GM21786 (cell line): ENCODE measurements at regions not wholly inside any gene's neighbourhood (a gene's known extent, or its start where the extent isn't known, plus 50 kb on each side); places are given as distances from the start of the nearest gene placed in this dataset.

Experiments
- ATAC-seq: cut with Tn5 transposase; IDR thresholded peaks from one replicate; pipeline ENCODE4 v1.9.1; 2021; ENCODE audit not compliant: unreplicated experiment

GRCh38 chr5:135236228-135236907 is 162.7 kb downstream of the MACROH2A1 start:
- no peak for ATAC-seq

DNA sequence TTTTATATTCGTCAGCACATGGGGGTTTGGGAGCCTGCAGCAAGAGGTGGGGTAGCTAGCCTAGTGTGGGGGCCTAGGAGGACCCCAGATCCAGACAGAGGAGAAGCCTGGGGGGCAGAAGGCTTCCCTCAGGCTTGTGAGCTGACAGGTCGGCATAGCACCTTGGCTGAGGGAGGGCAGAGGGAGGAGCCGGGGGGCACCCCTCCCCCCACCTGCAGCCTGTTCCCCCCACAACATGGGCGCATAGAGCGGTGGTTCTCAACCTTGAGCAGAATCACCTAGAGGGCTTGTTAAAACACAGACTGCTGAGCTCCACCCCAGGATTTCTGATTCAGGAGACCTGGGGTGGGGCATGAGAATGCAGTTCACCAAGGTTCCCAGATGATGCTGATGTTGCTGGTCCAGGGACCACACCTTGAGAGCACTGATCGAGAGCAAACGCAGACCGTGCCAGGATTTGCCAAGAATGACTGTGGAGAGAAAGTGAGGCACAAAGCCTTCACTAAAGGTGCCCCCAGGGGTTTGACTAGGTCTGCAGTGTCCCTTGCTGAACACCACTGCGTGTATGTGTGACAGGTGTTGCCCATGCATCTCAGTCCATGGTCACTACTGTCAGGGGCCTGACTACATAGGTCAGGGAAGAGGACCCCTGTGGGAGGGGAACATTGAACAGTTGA is 163.3 kb downstream of the MACROH2A1 start:
- no peak for ATAC-seq

DNA sequence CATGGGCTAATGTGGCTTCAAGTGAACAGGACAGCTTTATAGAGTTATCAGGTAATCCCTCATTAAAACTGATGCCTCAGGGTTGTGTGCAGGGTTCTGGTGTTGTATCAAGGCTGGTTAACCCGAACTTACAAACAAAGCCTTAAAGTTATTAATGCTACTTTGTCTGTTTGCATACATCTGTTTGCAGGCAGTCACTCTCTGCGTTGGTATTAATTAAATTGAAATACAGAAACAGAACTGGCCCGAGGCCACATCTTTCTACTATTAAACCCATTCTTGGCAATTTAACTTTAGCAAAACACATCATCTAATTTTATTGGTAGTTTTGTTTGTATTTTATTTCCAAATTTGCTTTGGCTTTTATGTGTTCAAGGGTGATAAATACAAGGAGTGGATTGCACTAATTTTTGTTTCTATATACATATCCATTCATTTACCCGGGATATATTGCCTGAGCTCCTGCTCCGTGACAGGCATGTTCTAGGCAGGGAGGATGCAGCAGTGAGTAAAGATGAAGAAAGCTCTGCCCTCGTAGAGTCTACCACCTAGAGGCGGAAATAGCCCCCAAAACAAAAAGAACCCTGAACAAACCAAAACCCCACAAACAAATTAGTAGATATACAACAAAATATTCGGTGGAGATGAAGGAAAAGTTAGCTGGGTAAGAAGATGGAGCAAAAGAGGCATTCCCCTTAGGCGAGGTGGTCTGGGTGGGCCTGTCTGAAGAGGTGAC is 164.2 kb downstream of the MACROH2A1 start:
- no peak for ATAC-seq

- no peak for ATAC-seq
These were observed 164.8 kb downstream of the MACROH2A1 start for GRCh38 chr5:135234242-135234641.

GRCh38 chr5:135233477-135233876 is 165.6 kb downstream of the MACROH2A1 start:
- ATAC-seq, result no peak

- no peak for ATAC-seq
These were observed 166.1 kb downstream of the MACROH2A1 start for GRCh38 chr5:135232958-135233357.

DNA sequence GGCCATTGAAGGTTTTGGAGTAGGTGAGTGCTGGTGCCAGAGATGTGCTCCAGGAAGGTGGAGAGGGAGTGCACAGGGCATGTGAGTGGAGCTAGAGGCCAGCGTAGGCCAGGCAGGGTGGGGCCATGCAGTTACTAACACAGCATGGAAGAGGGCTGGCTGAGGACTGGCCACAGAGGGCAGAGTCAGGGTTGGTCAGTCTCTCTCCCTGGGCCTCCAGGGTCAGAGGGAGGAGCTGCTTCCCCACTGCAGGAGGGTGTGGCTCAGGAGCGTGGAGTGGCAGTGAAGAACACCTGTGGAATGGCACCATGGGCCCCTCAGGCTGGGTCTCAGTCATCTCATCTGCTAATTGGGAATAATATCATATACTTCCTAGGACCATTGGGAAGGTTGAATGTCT is 167.7 kb downstream of the MACROH2A1 start:
- ATAC-seq, result no peak

DNA sequence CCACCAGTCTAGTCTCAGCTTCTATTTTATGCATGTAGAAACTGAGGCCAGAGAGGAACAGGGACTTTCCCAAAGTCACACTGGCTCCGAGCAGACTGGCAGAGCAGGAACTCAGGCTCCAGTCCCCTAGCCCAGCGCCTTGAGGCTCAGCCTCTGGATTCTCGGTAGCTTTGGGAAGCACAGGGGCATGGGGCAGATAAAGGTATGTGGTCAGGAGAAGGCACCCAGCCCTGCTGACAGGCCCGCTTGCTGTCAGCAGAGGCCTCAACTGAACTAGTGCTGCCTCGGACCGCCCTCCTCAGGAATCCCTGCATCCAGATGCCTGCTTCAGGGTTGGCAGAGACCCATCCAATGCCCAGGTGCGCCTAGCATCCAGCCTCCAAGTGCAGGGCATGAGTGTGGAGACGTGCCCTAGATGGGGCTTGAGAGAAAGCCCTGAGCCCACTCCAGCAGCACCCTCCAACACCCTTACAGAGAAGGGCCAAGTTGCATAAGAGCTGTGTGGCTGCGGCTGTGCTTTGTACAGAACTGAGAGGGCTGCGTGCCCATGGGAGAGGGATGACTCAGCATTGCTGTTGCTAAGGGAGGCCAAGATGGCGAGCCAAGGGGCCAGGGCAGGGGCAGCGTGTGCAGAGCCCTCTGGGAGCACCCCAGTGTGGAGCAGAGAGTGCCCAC is 168.6 kb downstream of the MACROH2A1 start:
- no peak for ATAC-seq

GRCh38 chr5:135229679-135230132 is 169.3 kb downstream of the MACROH2A1 start:
- ATAC-seq, result no peak

DNA sequence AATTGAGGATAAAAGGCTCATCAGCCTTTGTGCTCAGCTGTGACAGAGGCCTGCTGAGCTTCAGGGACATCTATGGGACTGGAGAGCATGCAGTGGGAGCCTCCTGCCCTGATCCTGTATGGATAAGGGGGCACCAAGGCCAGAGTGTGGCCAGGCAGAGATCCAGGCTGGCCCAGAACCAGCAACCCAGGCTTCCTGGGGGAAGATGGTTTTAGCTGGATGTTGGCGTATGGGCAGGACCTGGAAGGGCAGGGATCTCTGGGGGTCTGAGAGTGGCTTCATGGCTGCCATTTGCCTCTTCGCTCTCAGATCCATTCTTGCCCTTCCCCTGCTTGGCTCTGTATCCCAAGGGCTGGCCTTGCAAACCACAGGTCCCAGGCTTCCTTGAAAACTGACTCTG is 169.9 kb downstream of the MACROH2A1 start:
- no peak for ATAC-seq

GRCh38 chr5:135228222-135228621 is 170.8 kb downstream of the MACROH2A1 start:
- ATAC-seq, result no peak

DNA sequence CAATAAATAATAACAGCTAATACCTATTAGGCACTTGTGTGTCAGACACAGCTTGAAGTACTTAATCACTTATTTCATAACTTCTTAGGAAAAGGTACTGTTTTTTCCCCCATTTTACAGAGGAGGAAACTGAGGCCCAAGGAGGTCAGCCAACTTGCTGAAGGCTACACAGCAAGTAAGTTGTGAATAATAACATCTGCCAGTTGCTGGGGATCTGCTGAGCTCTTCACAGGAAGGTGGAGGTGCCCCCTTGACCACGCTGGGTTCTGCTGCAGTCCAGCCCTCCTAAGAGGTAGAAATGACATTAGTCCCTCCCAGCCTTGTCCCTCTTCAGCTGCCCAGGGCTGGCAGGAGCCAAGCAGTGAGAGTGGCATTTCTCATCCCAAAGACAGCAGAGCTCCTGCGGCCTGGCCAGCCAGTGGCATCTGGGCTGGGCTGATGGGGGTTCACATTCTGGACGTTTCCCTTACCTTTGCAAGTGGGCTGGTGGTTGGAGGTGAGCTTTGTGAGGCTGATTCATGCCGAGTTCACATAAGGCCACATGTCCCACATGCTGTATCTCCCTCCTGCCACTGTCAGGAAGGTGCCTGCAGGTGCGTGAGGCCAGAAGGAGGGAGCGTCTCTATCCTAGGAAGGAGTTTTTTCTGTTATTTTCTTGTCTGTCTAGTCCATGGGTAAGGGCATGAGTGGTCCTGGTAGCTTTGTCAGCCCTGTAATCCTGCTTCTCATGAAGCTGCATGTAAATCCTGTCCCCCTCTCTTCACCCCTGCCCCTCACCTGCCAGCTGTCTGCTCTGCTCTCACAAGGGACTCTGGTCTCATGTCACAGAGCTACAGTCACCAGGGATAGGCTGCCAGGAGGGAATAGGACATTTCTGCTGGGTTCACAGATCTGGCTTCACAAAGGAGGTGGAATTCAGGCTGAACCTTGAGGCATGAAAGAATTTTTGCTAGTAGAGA is 171.7 kb downstream of the MACROH2A1 start:
- ATAC-seq, result no peak

DNA sequence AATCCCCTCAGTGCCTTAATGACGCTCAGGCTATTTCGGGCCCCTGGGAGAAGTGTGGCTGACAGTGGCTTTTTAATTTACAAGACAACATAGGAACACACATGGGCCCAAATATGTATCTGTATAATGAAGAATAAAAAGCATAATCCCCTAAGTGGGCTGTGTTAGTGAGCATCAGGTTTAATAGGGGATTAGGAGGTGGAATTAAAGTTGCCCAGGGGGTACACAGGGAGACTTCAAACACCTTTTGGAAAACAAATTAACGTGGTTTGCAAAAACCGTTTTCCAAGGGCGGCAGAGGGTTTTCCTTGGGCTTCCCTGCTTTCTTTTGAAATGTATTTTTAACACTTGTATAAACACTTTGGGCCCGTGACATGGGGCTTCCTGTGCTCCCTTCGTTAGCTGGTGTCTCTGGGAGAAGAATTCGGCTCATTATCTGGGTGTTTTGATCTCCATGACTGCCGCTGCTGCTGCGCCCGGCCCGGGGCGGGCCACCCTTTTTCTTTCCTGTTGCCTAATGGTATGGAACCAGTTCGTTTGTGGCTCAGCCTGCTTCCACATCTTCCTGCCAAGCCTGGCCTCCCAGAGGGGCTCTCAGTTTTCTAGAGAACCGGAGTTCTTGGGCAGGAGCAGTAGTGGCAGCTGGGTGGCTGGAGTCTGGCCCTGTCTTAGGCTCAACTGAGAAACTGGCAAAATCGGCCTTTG is 173.0 kb downstream of the MACROH2A1 start:
- ATAC-seq, result no peak

DNA sequence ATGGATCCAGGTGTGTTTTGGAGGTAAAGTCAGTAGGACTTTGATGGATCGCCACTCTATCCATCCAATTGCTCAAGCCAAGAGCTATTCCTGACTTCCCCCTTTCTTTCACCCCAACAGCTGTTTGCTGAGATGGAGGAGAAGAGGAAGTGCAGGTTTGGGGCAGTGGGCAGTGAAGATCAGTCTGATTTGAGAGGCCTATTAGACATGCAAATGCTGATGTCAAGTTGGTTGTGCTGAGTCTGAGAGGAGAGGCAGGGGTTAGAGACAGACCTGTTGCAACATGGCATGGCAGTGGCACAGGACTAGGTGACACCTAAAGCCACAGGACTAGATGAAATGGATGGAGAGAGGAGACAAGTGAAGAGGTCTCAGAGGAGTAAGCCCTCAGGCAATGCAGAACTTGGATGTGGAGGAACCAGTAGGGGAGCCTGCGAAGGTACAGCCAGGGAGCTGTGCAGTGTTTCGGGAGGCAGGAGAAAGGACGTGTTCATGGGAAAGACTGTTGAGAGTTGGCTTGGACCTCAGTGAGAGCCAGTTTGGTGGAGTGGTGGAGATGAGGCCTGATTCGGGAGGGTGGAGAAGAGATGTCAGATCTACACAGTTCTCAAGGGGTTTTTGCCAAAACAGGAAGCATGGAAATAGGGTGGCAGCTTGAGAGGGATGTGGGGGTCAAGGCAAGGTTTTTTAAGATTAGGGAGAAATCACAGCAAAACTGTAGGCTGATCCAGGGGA is 175.0 kb downstream of the MACROH2A1 start:
- ATAC-seq, result no peak

GRCh38 chr5:135223404-135223803 is 175.6 kb downstream of the MACROH2A1 start:
- no peak for ATAC-seq

- ATAC-seq, result no peak
These were observed 176.3 kb downstream of the MACROH2A1 start for GRCh38 chr5:135222771-135223170.

DNA sequence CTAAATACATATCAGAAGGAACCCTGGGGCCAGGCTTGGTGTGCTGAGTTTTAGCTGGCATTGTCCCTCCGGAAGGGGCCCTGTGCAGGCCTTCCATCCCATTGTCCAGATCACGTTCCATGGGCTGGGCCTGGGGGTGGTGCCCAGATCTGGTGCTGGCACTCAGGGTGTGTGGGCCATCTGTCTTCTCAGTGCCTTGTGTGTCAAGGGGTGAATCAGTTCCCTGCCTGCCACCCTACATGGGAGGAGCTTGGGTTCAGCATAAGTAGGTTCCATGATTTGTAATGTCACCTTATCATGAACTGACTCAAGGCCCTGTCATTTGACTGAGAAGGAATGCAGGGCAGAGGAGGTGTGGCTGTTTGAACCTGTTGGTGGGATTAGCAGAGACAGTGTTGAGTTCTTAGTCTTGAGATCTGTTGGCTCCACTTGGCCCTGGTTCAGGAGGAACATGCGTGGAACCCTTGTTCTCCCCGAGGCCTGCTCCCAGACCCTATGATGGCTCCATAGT is 176.8 kb downstream of the MACROH2A1 start:
- ATAC-seq, result no peak

DNA sequence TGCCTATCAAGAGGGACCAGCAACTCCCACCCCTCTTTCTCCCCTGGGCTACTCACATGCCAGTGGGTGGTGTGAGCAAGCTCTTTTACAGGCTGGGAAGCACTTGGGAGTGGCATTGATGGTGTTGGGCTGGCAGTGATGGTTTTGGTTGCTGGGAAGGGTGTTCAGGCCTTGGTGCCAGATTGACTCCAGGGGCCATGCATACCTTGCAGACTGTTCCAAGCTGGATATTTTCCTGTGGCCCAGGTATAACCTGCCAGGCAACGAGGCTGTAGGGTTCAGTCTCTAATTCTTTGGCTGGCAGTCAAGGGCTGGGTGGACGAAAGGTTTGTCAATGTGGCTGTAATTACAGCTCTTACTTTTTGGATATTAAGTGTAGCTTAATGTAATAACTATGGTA is 177.3 kb downstream of the MACROH2A1 start:
- no peak for ATAC-seq

DNA sequence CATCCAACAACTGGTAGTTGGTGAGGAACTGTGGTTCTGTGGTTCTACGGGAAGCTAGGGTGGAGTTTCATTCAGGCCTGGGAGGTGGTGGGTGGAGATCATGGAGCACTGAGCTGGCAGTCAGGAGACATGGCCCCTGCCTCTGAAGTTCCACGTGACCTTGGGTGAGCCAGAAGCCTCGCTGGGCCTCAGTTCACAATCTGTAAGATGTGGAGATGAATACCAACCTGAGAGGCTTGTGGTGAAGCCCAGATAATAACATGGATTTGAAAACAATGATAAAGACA is 177.9 kb downstream of the MACROH2A1 start:
- ATAC-seq, result no peak
